ENCODE measurements at regions not wholly inside any gene's neighbourhood (a gene's known extent, or its start where the extent isn't known, plus 50 kb on each side); places are given as distances from the start of the nearest gene placed in this dataset.

DNA sequence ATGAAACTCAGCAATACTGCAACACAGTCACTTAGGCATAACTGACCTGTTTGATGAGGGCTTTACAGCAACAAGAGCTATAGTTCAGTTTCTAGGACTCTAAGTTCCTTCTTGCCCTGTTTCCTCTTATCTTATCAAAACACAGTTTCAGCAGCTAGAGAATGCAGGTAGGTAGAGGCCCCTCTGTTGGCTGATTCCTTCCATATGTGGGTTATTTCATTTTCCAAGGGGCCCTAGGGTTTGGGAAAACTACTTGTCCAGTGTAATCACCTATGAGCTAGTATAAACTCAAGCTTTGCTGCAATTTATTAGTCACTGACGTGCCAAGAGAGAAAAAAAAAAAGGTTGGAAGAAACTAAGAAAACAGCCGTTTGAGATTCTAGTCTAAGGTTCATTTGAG, 607.7 kb upstream of the USP24 start:
- DNase-seq (ENCODE audit: low read depth), result no peak
- TF ChIP-seq, protein P1, sequence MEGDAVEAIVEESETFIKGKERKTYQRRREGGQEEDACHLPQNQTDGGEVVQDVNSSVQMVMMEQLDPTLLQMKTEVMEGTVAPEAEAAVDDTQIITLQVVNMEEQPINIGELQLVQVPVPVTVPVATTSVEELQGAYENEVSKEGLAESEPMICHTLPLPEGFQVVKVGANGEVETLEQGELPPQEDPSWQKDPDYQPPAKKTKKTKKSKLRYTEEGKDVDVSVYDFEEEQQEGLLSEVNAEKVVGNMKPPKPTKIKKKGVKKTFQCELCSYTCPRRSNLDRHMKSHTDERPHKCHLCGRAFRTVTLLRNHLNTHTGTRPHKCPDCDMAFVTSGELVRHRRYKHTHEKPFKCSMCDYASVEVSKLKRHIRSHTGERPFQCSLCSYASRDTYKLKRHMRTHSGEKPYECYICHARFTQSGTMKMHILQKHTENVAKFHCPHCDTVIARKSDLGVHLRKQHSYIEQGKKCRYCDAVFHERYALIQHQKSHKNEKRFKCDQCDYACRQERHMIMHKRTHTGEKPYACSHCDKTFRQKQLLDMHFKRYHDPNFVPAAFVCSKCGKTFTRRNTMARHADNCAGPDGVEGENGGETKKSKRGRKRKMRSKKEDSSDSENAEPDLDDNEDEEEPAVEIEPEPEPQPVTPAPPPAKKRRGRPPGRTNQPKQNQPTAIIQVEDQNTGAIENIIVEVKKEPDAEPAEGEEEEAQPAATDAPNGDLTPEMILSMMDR (IDR thresholded peaks at IDR 0.05; ENCODE audit: low read depth, low read length, missing control alignments), result no peak
- no peak overlapping the region for H3K4me3 ChIP-seq (ENCODE audit: low read depth, low read length)
- in situ Hi-C loops (cut with HindIII; ENCODE audit: low sequenced_read_pairs), result no loop called here

DNA sequence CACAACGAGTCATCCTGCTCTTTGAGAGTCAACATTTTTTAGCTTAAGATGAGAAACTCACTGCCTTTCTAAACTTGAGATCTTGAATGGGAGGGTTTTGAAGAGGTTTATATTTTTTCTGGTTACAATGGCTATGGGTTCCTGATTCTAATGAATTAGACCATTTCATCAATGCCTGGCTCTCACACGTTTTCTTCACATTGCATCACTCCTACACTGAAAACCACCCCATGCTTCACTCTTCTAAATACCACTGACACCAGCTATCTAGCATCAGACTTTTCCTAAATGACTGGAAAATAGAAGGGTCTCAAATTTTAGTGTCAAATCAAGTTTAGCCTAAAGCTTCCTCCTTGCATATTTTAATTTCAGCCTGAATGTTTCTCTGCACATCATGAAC, 606.1 kb upstream of the USP24 start:
- in situ Hi-C loops (cut with HindIII; ENCODE audit: low sequenced_read_pairs), result no loop called here
- no peak for DNase-seq (ENCODE audit: low read depth)

DNA sequence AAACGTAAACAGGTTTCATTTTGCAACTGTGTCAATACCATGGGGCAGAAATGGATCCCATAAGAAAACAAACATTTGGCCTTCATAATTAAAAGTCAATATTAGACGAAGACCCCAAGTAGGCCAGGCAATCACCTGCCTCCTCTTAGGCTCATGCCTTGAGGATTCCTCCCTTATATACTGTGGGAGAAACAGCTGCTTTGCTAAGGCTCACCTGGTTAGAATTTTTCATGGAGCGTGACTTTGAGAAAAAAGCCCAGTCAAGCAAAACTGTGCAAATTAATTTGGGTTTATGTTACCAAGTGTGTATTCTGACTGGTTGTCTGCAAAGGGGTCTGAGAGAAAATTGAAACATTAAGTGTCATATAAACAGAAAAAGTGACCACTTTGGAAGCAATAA, 605.3 kb upstream of the USP24 start:
- TF ChIP-seq, protein P1 (IDR thresholded peaks at IDR 0.05; ENCODE audit: low read depth, low read length, missing control alignments), result no peak
- no peak for DNase-seq (ENCODE audit: low read depth)
- in situ Hi-C loops (cut with HindIII; ENCODE audit: low sequenced_read_pairs), result no loop called here
- H3K4me3 ChIP-seq (ENCODE audit: low read depth, low read length), result no peak overlapping the region

More for the DNA sequence above, 606.1 kb upstream of the USP24 start:
- TF ChIP-seq, protein P1 (IDR thresholded peaks at IDR 0.05; ENCODE audit: low read depth, low read length, missing control alignments), result no peak
- no peak overlapping the region for H3K4me3 ChIP-seq (ENCODE audit: low read depth, low read length)

DNA sequence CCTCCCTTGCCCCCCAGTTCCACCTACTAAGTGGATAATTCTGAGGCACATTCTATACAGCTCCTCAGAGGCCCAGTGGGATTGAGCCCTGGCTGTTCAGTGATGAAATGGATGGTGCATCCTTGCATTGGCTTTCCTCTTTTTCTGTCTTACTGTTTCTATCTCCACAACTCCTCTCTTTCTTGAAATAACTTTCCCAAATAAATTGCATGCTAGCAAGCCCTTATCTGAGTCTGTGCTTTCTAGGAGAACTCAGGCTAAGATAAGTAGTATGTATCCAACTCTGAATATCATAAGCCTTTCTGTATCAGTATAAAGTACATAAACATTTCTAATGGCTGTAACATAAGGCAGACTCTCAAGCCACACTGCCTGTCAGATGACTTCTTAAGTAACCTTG, 603.8 kb upstream of the USP24 start:
- TF ChIP-seq, protein P1 (IDR thresholded peaks at IDR 0.05; ENCODE audit: low read depth, low read length, missing control alignments), result no peak
- H3K4me3 ChIP-seq (ENCODE audit: low read depth, low read length), result no peak overlapping the region
- no peak for DNase-seq (ENCODE audit: low read depth)
- in situ Hi-C loops (cut with HindIII; ENCODE audit: low sequenced_read_pairs), result no loop called here

DNA sequence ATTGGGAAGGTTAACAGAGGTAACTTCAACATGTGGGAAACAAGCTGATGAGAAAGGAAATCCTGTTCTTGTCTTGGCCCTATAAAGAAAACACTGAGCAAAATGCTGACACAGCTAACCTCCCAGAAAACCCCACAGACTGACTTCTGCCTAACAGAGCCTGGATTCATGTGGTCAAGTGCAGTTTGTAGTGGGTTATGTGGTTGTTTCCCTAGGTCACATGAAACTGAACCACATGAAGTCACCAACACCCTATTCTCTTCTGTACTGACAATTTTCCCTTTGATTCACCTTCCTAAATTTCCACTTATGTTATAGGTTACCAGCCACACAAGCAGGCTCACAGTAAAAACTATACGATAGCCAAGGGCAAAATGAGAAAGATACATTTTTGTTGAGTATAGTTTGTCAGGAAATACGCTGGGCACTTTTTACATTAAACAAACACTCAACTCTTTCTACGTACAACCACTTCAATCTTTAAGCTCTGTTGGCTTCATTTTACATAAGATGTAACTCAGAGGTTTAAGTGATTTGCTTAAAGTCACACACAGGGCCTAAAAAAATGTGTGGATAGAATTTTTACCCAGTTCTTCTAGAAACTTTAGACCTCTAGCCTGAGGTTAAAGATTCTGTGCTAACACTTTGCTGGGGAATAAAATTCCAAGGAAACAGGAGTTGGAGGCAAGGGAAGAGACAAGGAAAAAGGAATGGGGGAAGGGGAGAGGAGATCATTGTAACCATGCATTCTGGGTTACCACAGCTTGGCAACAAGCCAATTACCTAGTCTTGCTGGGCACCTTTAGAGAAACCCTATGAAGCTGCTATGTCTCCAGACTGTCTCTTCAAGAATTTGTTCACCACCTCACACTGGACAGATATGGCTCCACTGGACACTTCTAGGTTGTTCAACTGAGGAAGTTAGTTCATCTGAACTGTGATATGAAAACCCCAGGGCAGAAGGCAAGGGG, 601.6 kb upstream of the USP24 start:
- in situ Hi-C loops (cut with HindIII; ENCODE audit: low sequenced_read_pairs), result no loop called here
- DNase-seq (ENCODE audit: low read depth), result peak; percentile 67
- H3K4me3 ChIP-seq (ENCODE audit: low read depth, low read length), result no peak overlapping the region
- TF ChIP-seq, protein P1 (IDR thresholded peaks at IDR 0.05; ENCODE audit: low read depth, low read length, missing control alignments), result no peak

DNA sequence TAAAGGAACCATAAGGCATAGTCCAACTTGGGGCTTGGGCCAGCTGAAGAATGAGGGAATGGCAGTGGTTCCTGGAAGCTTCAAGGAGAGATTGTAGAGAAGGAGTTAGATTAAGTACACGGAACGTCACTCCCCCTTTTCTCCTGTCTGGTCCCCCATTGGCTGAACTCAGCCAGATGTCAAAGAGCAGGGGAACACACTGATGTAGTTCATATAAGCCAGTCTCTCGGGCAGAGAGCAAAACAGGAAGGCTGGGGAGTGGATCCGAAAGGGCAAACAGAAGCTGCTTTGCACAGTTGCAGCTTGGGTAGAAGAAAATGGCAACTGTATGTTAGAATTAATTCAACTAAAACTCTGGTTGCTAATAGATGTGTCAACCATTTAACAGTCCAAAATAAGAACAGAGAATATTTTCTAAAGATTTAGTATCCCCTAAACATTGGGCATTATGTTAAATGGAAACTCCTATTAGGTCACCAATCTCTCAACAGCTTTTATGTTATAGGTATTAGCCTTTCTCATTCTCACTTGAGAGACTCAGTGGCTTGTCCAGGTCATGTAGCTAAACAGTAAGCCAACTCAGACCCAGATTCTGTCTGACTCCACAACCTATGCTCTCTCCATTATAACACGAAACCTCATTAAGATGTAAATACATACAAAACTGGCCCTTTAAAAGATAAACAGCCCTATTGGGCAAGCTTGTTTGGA, 600.7 kb upstream of the USP24 start:
- no peak for DNase-seq (ENCODE audit: low read depth)
- in situ Hi-C loops (cut with HindIII; ENCODE audit: low sequenced_read_pairs), result no loop called here
- H3K4me3 ChIP-seq (ENCODE audit: low read depth, low read length), result no peak overlapping the region
- TF ChIP-seq, protein P1 (IDR thresholded peaks at IDR 0.05; ENCODE audit: low read depth, low read length, missing control alignments), result no peak

Data from astrocyte of the cerebellum (primary cell).